ENCODE measurements at regions not wholly inside any gene's neighbourhood (a gene's known extent, or its start where the extent isn't known, plus 50 kb on each side); places are given as distances from the start of the nearest gene placed in this dataset.

- Histone ChIP-seq H3K27ac (no peak overlapping the region), H3K27me3 (no peaks in the 10 kb centered on the region), H3K4me3 (replicated peaks in 1 of 3) (no peak overlapping the region), H3K4me1 (no peaks in the 10 kb centered on the region), H3K36me3 (no peaks in the 10 kb centered on the region), H3K9me3 (no peaks in the 10 kb centered on the region)
- intact Hi-C loops (cut with DNase I) = no loop called here
- DNase-seq = no peak
- TF ChIP-seq POLR2A (IDR thresholded peaks at IDR 0.05) = no peak
- TF ChIP-seq, protein P1, sequence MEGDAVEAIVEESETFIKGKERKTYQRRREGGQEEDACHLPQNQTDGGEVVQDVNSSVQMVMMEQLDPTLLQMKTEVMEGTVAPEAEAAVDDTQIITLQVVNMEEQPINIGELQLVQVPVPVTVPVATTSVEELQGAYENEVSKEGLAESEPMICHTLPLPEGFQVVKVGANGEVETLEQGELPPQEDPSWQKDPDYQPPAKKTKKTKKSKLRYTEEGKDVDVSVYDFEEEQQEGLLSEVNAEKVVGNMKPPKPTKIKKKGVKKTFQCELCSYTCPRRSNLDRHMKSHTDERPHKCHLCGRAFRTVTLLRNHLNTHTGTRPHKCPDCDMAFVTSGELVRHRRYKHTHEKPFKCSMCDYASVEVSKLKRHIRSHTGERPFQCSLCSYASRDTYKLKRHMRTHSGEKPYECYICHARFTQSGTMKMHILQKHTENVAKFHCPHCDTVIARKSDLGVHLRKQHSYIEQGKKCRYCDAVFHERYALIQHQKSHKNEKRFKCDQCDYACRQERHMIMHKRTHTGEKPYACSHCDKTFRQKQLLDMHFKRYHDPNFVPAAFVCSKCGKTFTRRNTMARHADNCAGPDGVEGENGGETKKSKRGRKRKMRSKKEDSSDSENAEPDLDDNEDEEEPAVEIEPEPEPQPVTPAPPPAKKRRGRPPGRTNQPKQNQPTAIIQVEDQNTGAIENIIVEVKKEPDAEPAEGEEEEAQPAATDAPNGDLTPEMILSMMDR (IDR thresholded peaks at IDR 0.05) = no peak
- 72 to 85% methylated on average over 2 of the region's 2 CpGs for WGBS, 2 donors
Measured at GRCh38 chr13:55728247-55728646, 1412.5 kb upstream of the PRR20A start.

GRCh38 chr13:55745828-55746227 is 1394.9 kb upstream of the PRR20A start:
- Histone ChIP-seq H3K4me1 (no peaks in the 10 kb centered on the region), H3K9me3 (no peaks in the 10 kb centered on the region), H3K36me3 (no peaks in the 10 kb centered on the region), H3K27me3 (no peaks in the 10 kb centered on the region), H3K4me3 (replicated peaks in 1 of 3) (no peak overlapping the region), H3K27ac (no peak overlapping the region)
- 57 to 59% methylated on average over 2 of the region's 2 CpGs for WGBS, 2 donors
- TF ChIP-seq, protein P1 (IDR thresholded peaks at IDR 0.05) = no peak
- TF ChIP-seq POLR2A (IDR thresholded peaks at IDR 0.05) = no peak
- intact Hi-C loops (cut with DNase I) = no loop called here
- DNase-seq = no peak

DNA sequence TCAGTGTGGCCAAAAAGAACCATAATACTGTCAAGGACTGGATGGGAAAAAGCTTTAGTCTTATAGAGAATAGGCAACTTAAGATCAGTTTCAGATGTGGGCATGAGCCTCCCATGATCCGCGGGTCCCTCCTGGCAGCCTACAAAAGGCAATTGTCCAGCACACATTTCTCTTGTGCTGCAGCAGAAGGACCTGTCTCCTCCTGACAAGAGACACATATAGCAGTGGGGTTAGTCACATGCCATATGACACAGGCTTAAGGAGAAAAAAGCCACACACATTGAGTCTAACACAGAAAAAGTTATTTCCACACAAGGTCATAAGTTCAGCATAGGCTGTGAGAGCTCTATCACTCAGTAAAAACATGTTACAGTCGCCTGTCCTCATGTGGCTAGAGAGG is 1378.7 kb upstream of the PRR20A start:
- no peaks in the 10 kb centered on the region for H3K27me3 ChIP-seq
- H3K27ac ChIP-seq = no peak overlapping the region
- TF ChIP-seq, protein P1 (IDR thresholded peaks at IDR 0.05) = no peak
- TF ChIP-seq POLR2A (IDR thresholded peaks at IDR 0.05) = no peak
- intact Hi-C loops (cut with DNase I) = no loop called here
- H3K4me1 ChIP-seq = no peaks in the 10 kb centered on the region
- WGBS, 2 donors = 76 to 80% methylated on average over 3 of the region's 3 CpGs
- H3K36me3 ChIP-seq = no peaks in the 10 kb centered on the region
- H3K4me3 ChIP-seq (replicated peaks in 1 of 3) = no peak overlapping the region
- no peaks in the 10 kb centered on the region for H3K9me3 ChIP-seq
- DNase-seq = no peak

- H3K27ac ChIP-seq = no peak overlapping the region
- no peak overlapping the region for H3K4me3 ChIP-seq (replicated peaks in 1 of 3)
- H3K4me1 ChIP-seq = no peaks in the 10 kb centered on the region
- intact Hi-C loops (cut with DNase I) = no loop called here
- TF ChIP-seq, protein P1 (IDR thresholded peaks at IDR 0.05) = no peak
- TF ChIP-seq POLR2A (IDR thresholded peaks at IDR 0.05) = no peak
- H3K9me3 ChIP-seq = no peaks in the 10 kb centered on the region
- WGBS, 2 donors = 85% methylated on average over 2 of the region's 2 CpGs; no CpG with 5 or more reads in 1 of the 2 donors
- no peaks in the 10 kb centered on the region for H3K36me3 ChIP-seq
- no peaks in the 10 kb centered on the region for H3K27me3 ChIP-seq
- DNase-seq = no peak
Measured at GRCh38 chr13:55777612-55778011, 1363.1 kb upstream of the PRR20A start.

GRCh38 chr13:55783841-55784240 is 1356.9 kb upstream of the PRR20A start:
- no peaks in the 10 kb centered on the region for H3K4me1 ChIP-seq

More at GRCh38 chr13:55783841-55784240, 1356.9 kb upstream of the PRR20A start:
- H3K27me3 ChIP-seq = no peaks in the 10 kb centered on the region
- no peaks in the 10 kb centered on the region for H3K36me3 ChIP-seq
- no peak for DNase-seq
- H3K27ac ChIP-seq = no peak overlapping the region
- intact Hi-C loops (cut with DNase I) = no loop called here
- H3K9me3 ChIP-seq = no peaks in the 10 kb centered on the region
- TF ChIP-seq, protein P1 (IDR thresholded peaks at IDR 0.05) = no peak
- H3K4me3 ChIP-seq (replicated peaks in 1 of 3) = no peak overlapping the region
- 73 to 77% methylated on average over 1 of the region's 1 CpG for WGBS, 2 donors

Data from thyroid gland (tissue), 4 donors.